Non-pigmented ciliary epithelial cell (primary cell): ENCODE measurements at regions not wholly inside any gene's neighbourhood (a gene's known extent, or its start where the extent isn't known, plus 50 kb on each side); places are given as distances from the start of the nearest gene placed in this dataset.
"Not testable (repeated sequence)": the region's sequence is repeated elsewhere in the genome, so short reads cannot be mapped to it uniquely, and the experiment has no call there.

Experiments
- DNase-seq: peaks from one replicate; pipeline ENCODE4 v3.0.0-alpha.2; 2010; ENCODE audit warnings: low read depth

DNA sequence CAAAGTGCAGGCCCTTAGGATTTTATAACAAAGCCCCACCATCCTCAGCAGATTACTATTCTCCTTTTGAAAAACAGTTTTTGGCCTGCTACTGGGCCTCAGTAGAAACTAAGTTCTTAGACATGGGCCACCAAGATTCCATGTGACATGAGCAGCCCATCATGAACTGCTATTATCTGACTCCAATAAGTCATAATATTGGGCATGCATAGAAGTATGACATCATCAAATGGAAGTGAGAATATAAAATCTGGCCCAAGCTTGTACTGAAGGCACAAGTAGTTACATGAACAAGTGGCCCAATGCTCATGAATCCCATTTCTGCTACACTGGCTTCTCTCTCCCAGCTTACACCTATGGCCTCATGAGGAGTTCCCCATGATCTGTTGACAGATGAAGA lies 404.8 kb downstream of the EPHA5 start:
- DNase-seq, result no peak

DNA sequence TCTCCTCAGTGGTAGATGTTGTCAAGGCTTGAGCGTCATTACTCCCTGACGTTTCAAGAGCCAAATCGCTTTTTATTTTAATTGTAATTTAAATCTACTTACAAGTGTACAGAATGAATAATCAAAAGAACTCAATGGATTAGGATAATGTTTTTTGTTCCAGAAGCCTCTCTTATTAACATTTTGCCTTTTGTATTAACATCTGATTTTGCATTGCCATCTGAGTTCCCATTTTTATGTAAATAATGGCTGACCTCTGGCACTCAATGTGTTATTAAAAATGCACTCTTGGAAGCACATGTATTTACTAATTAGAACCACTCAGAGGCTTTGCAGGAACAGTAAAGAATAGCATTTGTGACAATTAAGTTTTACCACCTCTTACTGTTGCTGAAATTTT lies 411.0 kb downstream of the EPHA5 start:
- no peak for DNase-seq

DNA sequence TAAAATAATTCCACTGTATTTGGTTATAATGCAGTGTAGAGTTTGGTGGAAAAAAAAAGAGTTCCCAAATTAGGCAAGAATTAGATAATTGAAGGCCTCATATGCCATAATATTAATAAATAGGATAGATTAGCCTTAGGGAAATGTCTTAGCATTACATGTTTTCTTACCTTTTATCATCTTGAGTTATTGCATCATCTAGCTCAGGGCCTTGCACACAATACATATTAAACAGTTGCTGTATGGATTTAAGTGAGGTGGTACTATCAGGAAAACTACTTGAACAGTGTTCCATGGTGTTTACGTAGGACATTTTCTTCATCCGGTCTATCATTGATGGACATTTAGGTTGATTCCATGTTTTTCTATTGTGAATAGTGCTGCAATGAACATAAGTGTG lies 419.4 kb downstream of the EPHA5 start:
- no peak for DNase-seq

DNA sequence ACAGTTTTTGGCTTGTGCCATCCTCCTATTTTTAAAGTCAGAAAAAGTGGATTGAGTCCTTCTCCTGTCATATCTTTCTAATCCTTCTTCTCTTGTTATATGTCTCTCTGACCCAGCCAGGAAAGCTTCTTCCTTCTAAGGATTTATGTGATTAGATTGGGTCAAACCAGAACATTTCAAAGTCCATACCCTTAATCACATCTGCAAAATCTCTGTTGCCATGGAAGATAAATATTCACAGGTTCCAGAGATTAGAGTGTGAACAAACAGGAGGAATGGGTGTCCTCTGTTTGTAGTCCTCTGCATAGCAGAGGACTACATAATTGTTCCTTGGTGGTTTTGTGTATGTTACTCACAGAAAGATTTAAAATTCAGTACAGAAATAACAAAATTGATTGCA lies 421.2 kb downstream of the EPHA5 start:
- DNase-seq, result no peak

DNA sequence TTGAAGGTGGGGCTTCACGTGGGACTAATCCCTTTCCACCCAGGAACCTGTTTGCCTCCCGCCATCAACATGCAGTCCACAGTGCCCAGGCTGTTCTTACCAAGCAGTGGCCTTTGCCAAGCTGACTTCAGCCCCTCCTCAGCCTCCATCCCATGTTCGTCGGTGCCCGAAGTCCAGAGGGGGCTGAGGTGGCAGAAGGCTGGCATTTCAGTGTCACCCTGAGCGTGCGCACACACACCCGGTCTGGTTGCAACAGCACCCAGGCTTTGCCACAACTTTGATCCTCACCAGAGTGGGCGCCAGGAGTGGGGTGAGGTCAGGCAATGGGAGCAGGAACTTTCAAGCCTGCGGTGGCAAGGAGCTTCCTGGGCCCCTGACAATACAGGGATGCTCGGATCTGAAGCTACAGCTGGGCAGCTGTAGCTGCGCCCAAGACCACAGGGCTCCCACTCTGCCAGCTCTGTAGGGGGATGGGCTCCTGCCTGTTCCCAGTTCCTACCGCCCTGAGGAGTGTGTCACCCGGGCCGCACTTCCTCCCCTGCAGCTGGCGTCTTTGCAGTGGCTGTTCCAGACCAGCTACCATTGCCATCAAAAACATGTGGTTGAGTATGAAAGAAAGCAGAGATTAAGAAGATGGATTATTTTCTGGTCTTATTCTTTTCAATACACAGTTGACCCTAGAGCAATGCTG lies 428.0 kb downstream of the EPHA5 start:
- DNase-seq, result no peak

DNA sequence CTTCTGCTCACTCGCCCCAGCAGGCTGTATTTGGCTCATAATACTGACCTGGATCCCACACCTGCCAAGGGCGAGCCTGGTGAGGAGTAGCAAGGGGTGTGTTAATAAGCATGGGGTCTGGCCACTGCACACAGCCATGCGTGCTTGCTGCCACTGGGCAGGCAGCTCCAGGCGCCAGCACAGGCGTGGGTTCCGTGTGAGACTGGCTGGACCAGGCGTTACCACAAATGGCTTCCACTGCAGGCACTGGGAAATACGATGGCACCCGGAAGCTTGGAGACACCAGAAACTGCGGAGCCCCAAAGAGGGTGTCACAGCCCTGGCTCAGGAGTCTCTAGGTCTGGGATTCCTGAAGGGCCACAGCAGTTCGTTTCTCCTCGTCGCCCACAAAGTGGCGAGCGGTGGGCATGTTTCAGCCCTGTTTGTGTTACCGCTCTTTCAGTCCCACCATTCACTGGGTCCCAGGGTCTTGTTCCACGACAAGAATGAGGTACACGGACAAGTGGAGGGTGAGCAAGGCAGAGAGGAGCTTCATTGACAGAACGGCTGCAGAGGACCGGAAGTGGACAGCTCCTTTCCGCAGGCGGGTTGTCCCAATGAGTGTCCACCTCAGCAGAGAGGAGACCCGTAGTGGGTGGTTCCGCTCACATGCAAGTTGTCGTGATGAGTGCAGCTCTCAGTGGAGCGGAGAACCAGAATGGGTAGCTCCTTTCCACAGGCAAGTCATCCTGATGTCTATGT lies 428.9 kb downstream of the EPHA5 start:
- DNase-seq, result no peak

DNA sequence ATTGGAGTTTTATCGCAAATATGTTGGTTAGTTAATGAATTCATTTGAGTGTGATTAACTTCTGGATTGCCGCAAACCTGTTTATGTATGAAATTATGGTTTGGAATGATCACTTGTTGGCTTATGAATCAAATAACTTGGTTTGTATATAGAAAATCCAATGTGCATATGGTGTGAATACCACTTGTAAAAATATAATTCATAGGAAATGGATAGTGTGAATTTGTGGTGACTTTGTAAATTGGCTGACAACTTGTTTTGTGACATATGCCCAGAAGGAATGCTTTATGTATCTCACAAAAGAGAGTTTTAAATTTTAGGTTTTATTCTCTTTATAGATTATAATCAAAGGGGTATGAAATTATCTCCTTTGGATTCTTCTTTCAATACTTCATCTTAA lies 436.2 kb downstream of the EPHA5 start:
- DNase-seq, result no peak

DNA sequence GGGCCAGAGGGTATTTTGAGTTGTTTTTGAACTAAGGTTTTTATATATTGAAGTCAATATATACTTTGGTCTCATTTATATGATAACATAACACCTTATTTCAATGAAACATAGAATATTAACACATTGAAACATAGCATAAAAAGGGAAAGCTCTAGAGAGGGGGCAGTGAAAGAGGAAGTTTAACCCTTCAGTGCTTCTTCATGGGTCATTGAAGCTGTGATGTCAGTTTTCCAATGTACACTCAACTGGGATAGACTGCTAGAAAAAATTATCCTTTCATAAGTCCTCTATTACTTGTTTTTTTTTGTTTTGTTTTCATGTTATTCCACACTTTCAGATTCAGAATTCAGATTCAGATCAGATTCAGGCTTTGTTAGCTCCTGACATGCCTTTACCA lies 442.7 kb downstream of the EPHA5 start:
- DNase-seq, result no peak

DNA sequence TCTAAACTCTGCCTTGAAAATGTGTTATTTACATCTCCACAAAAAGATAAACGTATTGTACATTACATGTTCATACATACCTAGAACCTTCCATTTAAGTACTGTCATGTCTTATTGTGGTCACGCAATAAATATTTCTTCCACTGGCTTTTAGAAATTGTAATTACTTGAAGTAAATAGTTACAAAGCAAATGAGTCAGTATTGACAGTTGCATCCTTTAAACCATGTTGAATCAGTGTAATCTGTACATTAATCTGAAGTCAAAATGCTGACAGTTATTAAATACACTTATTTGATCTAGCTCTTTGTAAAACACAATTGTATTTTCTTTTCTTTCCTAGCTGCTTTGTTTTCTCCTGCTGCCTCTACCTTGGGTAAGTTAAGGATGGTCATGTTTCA lies 446.7 kb downstream of the EPHA5 start:
- DNase-seq, result no peak

DNA sequence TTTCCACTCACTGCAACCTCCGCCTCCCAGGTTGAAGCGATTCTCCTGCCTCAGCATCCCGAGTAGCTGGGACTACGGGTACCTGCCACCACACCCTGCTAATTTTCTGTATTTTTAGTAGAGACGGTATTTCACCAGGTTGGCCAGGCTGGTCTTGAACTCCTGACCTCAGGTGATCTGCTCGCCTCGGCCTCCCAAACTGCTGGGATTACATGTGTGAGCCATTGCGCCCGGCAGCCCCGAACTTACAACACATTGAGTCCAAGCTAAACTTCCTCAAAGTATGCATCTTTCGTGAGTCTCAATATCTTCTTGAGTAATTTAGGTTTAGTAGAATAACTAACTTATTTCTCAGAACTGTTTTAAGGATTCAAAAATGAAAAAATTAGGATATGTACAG lies 447.2 kb downstream of the EPHA5 start:
- not testable (repeated sequence) for DNase-seq

DNA sequence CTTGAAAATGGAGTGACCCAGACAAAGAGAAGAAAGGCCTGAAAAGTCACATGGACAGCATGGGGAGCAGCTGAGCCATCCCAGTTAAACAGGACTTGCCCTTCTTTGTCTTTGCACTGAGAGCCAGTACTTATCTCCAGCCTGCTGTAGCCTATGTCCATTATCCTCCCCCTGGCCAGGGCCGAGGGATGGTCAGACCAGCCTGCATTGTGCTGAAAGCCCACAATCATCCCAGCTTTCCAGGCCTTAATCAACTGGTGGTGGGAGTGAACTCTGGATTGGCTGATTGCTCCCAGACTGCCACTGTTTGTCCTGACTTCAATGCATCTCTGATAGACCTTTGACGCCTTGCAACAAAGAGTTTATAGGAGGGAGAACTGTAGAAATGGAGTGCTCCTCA lies 453.1 kb downstream of the EPHA5 start:
- DNase-seq, result no peak

DNA sequence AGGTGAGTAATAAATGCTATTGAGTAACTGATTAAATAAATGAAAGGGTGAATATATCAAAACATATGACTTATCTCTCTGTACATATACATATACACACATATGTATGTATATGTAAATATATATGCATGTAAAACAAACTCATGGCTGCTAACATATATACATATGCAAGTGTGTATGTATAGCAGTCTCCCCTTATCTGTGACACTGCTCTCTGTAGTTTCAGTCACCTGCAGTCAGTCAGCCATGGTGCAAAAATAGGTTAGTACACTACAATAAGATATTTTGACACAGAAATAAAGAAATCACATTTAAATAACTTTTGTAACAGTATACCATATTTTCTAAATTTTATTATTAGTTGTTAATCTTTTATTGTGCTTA lies 467.4 kb downstream of the EPHA5 start:
- no peak for DNase-seq

DNA sequence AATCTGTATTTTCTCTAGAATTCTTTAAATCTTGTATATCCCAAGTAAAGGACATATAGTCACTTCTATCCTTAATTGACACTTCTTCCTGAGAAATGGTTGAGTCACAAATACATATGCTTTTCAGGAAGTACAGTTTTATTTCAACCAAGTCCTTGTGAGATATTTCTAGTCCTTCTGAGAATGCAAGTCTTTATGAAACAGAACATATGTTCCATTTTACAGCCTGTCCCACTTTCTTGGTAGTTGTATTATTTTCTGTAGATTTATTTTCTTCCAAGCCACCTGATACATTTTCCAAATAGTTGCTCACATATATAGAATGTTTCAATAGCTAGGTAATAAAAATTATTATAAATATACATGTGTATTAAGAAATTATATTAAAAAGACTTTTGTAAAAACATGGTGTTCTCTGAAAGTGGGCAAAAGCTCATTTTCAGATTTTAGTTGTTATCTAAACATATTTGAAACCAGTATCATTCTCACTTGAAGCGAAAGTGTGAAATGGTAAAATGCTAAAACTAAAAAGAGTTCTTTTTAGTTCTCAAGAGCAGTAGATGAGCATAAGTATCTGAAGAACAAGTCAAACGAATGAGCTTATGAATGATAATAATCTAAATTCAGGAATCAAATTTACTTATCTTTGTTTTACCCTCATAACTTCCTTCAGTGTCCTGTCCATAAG lies 468.0 kb downstream of the EPHA5 start:
- DNase-seq, result no peak

DNA sequence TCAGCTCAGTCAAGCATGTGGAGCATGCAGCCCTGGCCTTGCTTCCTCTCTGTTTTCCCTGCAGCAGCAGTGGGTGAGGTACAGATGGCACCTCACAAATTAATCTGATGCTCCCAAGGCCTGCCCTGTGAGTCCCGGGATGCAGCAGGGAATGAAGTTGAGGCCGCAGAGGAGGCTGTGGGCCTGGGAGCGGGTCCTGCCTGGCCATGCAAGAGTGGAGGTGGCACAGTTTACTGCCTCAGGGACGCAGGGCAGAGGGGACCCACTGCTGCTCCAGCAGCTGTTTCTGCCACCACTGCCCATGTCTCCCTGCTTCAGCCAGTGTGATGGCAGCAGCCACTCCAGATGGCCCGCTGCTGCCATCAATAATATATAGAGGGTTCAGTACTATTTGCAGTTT lies 474.6 kb downstream of the EPHA5 start:
- DNase-seq, result no peak

DNA sequence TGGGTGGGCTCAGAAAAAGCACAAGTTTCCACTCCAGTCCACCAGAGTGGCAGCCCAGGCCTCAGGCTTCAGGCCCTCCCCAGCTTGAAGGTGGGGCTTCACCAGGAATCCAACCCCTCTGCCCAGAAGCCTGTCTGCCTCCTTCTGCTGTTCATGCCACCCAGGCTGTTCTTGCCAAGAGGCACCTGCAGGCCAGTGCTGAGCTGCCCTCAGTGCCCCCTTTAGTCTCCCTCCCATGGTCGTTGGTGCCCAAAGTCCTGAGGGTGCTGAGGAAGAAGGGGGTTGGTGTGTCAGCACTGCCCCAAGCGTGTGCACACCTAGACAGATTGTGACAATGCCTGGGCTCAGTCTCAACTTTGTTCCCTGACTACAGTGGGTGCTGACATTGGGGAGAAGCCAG lies 475.3 kb downstream of the EPHA5 start:
- DNase-seq, result no peak

DNA sequence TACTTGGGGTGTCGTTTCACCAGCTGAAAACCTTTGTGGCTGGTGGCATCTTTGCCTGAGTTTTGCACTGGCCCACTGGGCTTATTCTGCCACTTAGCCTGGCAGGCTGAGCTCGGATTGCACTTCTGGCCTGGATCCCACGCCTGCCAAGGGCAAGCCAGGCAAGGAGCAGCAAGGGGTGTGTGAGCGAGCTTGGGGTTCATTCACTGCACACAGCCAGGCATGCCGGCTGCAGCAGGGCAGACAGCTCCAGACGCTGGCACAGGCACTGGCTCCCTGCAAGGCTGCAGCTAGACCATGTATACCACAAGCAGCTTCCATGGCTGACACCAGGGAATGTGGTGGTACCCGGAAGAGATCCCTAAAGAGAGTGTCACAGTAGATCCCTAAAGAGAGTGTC lies 476.3 kb downstream of the EPHA5 start:
- DNase-seq, result no peak

DNA sequence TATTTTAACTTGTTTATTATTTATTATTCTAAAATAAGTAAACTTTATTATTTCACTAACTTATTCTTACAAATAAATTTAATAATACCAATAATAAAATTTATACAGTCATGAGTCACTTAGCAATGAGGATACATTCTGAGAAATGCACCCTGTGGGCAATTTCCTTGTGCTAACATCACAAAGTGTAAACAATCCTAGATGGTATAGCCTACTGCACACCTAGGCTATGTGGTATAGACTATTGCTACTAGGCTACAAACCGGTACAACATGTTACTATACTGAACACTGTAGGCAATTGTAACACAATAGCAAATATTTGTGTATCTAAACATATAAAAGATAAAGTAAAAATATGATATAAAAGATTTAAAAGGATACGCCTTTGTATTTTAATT lies 479.5 kb downstream of the EPHA5 start:
- no peak for DNase-seq

DNA sequence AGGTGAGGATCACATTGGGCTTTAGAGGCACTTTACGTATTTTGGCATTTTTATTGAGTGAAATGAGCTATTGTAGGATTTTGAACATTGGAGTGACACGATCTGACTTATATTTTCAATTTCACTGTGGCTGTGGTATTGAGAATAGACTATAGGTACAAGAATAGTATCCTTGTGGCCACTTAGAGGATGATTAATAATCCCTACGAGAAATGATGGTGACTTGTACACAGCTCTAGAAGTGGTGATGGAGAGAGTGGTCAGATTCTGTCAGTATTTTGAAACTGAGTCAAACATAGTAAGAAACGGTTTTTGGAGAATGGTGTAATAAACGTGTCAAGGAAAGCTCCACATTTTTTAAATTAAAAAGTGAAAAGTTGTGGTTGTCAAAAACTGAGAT lies 494.7 kb downstream of the EPHA5 start:
- no peak for DNase-seq

DNA sequence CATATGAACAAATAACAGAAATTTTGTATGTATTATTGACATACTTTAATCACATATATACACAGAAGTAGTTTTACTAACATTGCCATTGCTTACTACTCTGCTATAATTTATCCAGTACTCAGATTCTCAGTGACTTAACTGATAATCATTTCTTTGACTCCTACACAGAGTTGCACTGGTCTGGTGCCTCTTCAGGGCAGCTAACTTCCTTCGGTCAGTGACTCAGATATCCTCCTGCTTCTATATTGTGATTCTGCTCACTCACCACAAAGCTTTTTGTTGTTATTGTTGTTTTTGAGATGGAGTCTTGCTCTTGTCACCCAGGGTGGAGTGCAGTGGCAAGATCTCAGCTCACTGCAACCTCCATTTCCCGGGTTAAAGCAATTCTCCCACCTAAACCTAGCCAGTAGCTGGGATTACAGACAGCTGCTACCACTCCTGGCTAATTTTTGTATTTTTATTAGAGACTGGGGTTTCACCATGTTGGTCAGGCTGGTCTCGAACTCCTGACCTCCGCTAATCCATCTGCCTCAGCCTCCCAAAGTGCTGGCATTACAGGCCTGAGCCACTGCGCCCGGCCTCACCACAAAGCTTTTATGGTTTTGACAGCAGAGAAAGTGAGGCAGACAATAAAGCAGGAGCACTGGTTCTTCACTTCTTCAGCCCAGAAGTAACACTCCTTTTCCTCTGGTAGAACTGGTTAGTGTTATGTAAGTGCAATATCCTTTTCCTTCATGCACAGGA lies 499.3 kb downstream of the EPHA5 start:
- no peak for DNase-seq

DNA sequence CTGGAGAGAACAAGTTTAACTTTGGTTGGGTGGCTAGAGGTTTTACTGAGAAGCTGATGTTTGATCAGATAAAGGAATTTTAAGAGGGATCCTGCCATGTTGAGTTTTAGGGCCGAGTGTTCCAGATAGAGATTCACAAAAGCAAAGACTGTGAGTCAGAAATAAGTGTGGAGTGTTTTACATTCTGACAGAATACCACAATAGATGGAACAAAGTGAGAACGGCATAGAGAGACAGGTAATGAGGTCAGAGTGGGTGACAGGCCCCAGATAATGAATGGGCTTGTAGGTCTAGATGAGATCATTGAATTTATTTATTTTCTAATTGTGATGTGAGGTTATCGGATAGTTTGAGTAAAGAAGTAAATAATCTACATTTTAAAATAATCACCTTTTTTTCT lies 502.6 kb downstream of the EPHA5 start:
- no peak for DNase-seq

DNA sequence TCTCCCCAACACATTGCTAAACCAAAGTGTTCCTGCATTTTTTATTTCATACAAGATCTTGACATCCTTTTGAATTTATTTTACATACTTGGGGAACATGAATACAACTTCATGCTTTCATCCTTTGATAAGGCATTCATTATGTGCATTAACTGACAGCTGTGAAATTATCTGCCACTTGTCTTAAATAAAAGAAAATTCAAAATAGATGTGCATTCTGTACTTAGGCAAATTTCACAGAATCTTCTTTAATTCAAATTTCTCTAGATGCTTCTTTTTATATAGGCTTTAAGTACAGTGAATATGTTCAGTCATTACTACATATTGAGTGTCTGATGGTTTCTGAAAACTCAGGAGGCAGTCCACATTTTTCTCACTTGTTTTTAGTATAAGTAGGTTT lies 518.1 kb downstream of the EPHA5 start:
- no peak for DNase-seq

DNA sequence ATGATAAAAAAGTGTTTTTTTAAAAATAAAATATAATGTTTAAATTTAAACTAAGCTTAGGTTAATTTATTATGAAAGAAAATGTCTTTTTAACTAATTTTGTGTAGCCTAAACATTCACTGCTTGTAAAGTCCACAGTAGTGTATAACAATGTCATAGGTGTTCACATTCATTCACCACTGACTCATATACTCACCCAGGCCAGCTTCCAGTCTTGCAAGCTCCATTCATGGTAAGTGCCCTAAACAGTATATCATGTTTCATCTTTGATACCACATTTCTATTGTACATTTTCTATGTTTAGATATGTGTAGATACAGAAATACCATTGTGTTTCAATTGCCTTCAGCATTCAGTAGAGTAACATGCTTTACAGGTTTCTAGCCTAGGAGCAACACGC lies 530.3 kb downstream of the EPHA5 start:
- no peak for DNase-seq

DNA sequence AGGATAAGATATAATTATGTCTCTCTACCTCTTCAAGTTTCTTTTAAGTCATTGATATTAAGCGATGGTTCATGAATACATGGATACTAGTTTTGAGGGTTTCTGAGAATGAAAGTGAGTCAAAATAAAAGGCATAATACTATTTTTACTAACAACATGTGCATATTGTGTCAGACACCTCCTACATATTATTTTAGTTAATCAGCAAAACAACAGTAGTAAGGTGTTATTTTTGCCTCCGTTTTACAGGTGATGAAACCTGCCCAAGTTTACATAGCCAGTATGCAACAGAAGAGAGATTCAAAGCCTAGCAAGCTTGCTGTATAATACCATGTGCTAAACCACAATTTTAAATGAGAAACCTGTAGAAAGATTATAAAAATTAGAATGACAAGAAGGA lies 544.1 kb downstream of the EPHA5 start:
- DNase-seq, result no peak
